Coronary artery (tissue), 2 donors: ENCODE measurements at regions not wholly inside any gene's neighbourhood (a gene's known extent, or its start where the extent isn't known, plus 50 kb on each side); places are given as distances from the start of the nearest gene placed in this dataset.

ENCODE experiments used
- DNase-seq: peaks from one replicate; pipeline ENCODE4 v3.0.0-alpha.2; 2017; ENCODE audit warnings: low spot score
- H3K27ac ChIP-seq, 2 donors: fragments of 200-600 bp; sonication (generic); one replicate each; pipeline ENCODE4 v1.5.1; 2016 to 2019
- H3K4me3 ChIP-seq: fragments of 200-600 bp; sonication (generic); 2 replicates; pipeline ENCODE4 v1.5.1; 2016; ENCODE audit warnings: mild to moderate bottlenecking, moderate library complexity
- TF ChIP-seq, protein P1 (sequence below): fragments of 200-600 bp; sonication (generic); IDR thresholded peaks from one replicate; pipeline ENCODE4 v1.5.1; 2019; ENCODE audit warnings: antibody characterized with exemption

- DNase-seq, result no peak
- TF ChIP-seq, protein P1, sequence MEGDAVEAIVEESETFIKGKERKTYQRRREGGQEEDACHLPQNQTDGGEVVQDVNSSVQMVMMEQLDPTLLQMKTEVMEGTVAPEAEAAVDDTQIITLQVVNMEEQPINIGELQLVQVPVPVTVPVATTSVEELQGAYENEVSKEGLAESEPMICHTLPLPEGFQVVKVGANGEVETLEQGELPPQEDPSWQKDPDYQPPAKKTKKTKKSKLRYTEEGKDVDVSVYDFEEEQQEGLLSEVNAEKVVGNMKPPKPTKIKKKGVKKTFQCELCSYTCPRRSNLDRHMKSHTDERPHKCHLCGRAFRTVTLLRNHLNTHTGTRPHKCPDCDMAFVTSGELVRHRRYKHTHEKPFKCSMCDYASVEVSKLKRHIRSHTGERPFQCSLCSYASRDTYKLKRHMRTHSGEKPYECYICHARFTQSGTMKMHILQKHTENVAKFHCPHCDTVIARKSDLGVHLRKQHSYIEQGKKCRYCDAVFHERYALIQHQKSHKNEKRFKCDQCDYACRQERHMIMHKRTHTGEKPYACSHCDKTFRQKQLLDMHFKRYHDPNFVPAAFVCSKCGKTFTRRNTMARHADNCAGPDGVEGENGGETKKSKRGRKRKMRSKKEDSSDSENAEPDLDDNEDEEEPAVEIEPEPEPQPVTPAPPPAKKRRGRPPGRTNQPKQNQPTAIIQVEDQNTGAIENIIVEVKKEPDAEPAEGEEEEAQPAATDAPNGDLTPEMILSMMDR, result no peak
- no peak overlapping the region for H3K4me3 ChIP-seq
- H3K27ac ChIP-seq, result no peak overlapping the region
Measured at GRCh38 chr15:98551936-98552562, 96.3 kb upstream of the IGF1R start.

DNA sequence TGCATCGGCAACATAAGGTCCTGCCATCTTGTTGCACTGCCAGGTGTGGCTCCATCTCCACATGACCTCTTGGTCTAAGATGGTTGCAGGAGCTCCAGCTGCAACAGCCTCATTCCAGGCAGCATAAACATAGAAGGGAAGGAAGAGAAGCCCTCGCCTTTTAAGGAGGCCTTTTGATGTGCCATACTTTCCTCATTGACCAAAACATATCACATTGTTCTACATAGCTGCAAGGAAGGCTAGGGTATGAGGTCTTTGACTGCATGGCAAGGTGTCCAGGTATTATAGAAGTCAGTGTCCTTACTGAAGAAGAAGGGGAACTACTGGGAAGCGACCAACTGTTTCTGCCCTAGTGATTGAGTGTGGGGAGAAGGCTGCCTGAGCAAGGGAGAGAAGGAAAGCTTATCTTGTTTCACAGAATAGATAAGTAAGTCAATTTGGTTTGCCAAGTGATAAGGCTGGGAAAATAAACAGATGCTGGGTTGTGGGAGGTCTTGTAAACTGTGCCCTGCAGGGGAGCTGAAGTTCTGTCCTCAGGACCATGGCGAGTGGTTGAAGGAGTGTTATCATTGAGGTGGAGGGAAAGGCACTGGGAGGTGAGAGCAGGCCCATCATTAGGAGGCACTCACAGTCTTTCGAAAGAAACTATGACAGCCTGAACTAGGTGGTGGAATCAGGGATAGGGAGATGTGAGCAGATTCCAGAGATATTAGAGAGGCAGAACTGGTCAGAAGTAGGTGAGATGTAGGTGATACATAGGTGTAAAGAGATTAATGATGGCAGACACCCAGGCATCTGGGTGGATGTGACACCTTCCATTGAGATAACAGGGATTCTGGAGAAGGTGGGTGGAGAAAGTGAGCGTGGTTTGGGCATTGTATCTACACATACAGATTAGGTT is 93.8 kb upstream of the IGF1R start:
- TF ChIP-seq, protein P1, result no peak
- Histone ChIP-seq H3K4me3 (no peak overlapping the region), H3K27ac (no peak overlapping the region)
- no peak for DNase-seq

DNA sequence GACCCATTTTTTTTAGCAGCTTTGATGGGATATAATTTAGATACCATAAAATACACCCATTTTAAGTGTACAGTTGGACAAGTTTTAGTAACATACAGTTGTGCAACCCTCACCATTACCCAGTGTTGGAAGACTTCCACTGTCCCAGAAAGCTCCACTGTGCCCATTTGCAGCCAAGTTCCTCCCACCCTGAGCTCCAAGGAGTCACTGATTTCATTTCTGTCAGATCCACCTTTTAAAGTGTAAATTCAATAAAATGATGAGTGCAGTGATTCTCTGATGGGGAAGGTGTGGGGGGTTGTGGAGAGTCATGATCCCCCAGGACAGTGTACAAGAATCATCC is 93.2 kb upstream of the IGF1R start:
- Histone ChIP-seq H3K4me3 (no peak overlapping the region), H3K27ac (no peak overlapping the region)
- DNase-seq, result no peak
- TF ChIP-seq, protein P1, result no peak

DNA sequence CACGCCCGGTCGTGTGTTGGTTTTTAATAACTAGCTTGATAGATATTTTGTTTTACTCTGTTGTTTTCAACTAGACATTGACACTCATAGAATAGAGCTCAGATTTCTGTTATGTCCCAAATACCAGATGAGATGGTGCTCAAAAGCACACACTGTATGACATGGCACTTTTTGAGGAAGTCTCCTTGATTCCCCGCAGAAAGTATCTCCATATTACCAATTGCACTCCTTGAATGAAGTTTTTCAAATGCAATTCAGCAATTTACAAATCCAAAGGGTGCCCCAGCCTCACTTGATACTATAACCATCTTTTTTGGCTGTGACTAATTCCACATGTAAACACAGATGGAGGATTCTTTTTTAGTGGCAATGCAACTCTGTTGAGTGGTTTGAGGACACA is 92.0 kb upstream of the IGF1R start:
- DNase-seq, result no peak
- TF ChIP-seq, protein P1, result no peak
- Histone ChIP-seq H3K4me3 (no peak overlapping the region), H3K27ac (no peak overlapping the region)

GRCh38 chr15:98560338-98560737 is 88.0 kb upstream of the IGF1R start:
- no peak overlapping the region for H3K4me3 ChIP-seq
- TF ChIP-seq, protein P1, result no peak
- no peak for DNase-seq
- no peak overlapping the region for H3K27ac ChIP-seq

- no peak for DNase-seq
- TF ChIP-seq, protein P1, result no peak
- Histone ChIP-seq H3K27ac (no peak overlapping the region), H3K4me3 (no peak overlapping the region)
Measured at GRCh38 chr15:98561169-98561941, 87.0 kb upstream of the IGF1R start.
